Ishikawa (cell line): ENCODE measurements at regions not wholly inside any gene's neighbourhood (a gene's known extent, or its start where the extent isn't known, plus 50 kb on each side); places are given as distances from the start of the nearest gene placed in this dataset.

ENCODE experiments used
- CEBPB ChIP-seq: IDR thresholded peaks from 2 replicates; pipeline ENCODE4 v1.6.1; 2012
- CREB1 ChIP-seq: IDR thresholded peaks from 2 replicates; pipeline ENCODE4 v1.6.1; 2012; ENCODE audit warnings: low read depth
- EGR1 ChIP-seq: IDR thresholded peaks from 2 replicates; pipeline ENCODE4 v1.6.1; 2012
- EP300 ChIP-seq: IDR thresholded peaks from 2 replicates; pipeline ENCODE4 v1.6.1; 2012; ENCODE audit warnings: borderline replicate concordance
- FOXM1 ChIP-seq: IDR thresholded peaks from 2 replicates; pipeline ENCODE4 v1.6.1; 2012; ENCODE audit warnings: low read depth, borderline replicate concordance
- MAX ChIP-seq: IDR thresholded peaks from 2 replicates; pipeline ENCODE4 v1.6.1; 2012
- NFIC ChIP-seq: IDR thresholded peaks from 2 replicates; pipeline ENCODE4 v1.6.1; 2012
- RAD21 ChIP-seq: IDR thresholded peaks from 2 replicates; pipeline ENCODE4 v1.6.1; 2012; ENCODE audit warnings: low read depth
- REST ChIP-seq: IDR thresholded peaks from 2 replicates; pipeline ENCODE4 v1.6.1; 2012; ENCODE audit warnings: low read depth, mild to moderate bottlenecking
- TAF1 ChIP-seq: IDR thresholded peaks from 2 replicates; pipeline ENCODE4 v1.6.1; 2012; ENCODE audit warnings: low read depth, mild to moderate bottlenecking
- TCF12 ChIP-seq: IDR thresholded peaks from 2 replicates; pipeline ENCODE4 v1.6.1; 2012; ENCODE audit warnings: low read depth
- TEAD4 ChIP-seq: IDR thresholded peaks from 2 replicates; pipeline ENCODE4 v1.6.1; 2012
- USF1 ChIP-seq: IDR thresholded peaks from 2 replicates; pipeline ENCODE4 v1.6.1; 2012
- YY1 ChIP-seq: IDR thresholded peaks from 2 replicates; pipeline ENCODE4 v1.6.1; 2012; ENCODE audit warnings: low read depth
- ZBTB7A ChIP-seq: IDR thresholded peaks from 2 replicates; pipeline ENCODE4 v1.6.1; 2012; ENCODE audit warnings: low read depth

DNA sequence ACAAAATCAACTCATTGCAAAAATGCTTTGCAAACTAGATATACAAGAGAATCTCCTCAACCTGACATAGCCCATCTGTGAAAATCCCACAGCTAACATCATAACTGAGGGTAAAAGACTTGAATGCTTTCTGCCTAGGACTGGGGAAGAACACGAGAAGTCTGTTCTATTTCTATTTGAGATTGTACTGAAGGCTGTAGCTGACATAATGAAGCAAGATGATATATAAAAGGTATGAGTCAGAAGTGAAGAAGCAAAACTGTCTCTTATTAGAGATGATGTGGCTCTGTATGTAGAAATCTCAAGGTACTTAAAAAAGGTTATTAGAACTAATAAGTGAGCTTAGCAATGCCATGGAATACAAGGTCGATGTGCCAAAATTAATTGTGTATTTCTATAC lies 639.9 kb upstream of the PFKP start:
- TF ChIP-seq USF1 (no peak), CREB1 (no peak), YY1 (no peak), EP300 (no peak), EGR1 (no peak), RAD21 (no peak), TEAD4 (no peak), REST (no peak), TCF12 (no peak), TAF1 (no peak), FOXM1 (no peak), MAX (no peak), CEBPB (no peak)

GRCh38 chr10:2425320-2425719 lies 642.0 kb upstream of the PFKP start:
- no peak for TF ChIP-seq FOXM1
- no peak for TF ChIP-seq REST
- no peak for TF ChIP-seq RAD21
- no peak for TF ChIP-seq EGR1
- TF ChIP-seq YY1: no peak

- TF ChIP-seq TEAD4 (no peak), ZBTB7A (no peak), TCF12 (no peak), CEBPB (no peak), REST (no peak), NFIC (no peak), EGR1 (no peak), FOXM1 (no peak), RAD21 (no peak), MAX (no peak)
Measured at GRCh38 chr10:2414562-2414961, 652.8 kb upstream of the PFKP start.

GRCh38 chr10:2414039-2414438 lies 653.3 kb upstream of the PFKP start:
- TF ChIP-seq FOXM1 (no peak), TCF12 (no peak), EGR1 (no peak), NFIC (no peak), TEAD4 (no peak), MAX (no peak), REST (no peak), RAD21 (no peak), CEBPB (no peak), TAF1 (no peak), YY1 (no peak), USF1 (no peak), EP300 (no peak), ZBTB7A (no peak)
